GM23248 (cell line): ENCODE measurements at regions not wholly inside any gene's neighbourhood (a gene's known extent, or its start where the extent isn't known, plus 50 kb on each side); places are given as distances from the start of the nearest gene placed in this dataset.

Experiments used
- EZH2 ChIP-seq: fragments of 200-600 bp; sonication (generic); IDR thresholded peaks from 2 replicates; pipeline ENCODE4 v1.6.1; 2018; ENCODE audit warnings: antibody characterized with exemption, mild to moderate bottlenecking; ENCODE audit not compliant: insufficient read depth, poor library complexity, severe bottlenecking
- EZH2phosphoT487 ChIP-seq: fragments of 200-600 bp; sonication (generic); IDR thresholded peaks from 2 replicates; pipeline ENCODE4 v1.6.1; 2018; ENCODE audit warnings: antibody characterized with exemption, moderate library complexity, mild to moderate bottlenecking, low read depth; ENCODE audit not compliant: insufficient read depth

DNA sequence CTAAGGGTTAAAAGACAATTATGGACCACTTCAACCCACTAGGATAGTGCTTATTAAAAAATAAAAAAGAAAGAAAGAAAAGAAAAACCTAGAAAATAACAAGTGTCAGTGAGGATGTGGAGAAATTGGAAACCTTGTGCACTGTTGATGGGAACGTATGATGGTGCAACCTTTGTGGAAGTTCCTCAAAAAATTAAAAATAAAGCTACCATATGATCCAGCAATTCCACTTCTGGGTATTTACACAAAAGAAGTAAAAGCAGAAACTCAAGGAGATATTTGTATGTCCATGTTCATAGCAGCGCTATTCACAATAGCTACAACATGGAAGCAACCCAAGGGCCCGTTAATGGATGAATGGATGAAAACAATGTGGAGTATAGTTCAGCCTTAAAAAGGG lies 115.2 kb upstream of the ATP1A1 start:
- no peak for TF ChIP-seq EZH2phosphoT487
- no peak for TF ChIP-seq EZH2
